ENCODE measurements at regions not wholly inside any gene's neighbourhood (a gene's known extent, or its start where the extent isn't known, plus 50 kb on each side); places are given as distances from the start of the nearest gene placed in this dataset.

- H3K27ac Mint-ChIP-seq: no peak overlapping the region
- no peak for DNase-seq
- H3K27me3 Mint-ChIP-seq (ENCODE audit: insufficient read depth): no peaks in the 10 kb centered on the region
- Histone ChIP-seq H3K9me3 (ENCODE audit: control insufficient read depth, low read length) (no peaks in the 10 kb centered on the region), H3K27me3 (ENCODE audit: control insufficient read depth, insufficient read depth, low read length, poor library complexity, severe bottlenecking) (no peaks in the 10 kb centered on the region), H3K36me3 (ENCODE audit: control insufficient read depth, insufficient read depth, low read length) (no peaks in the 10 kb centered on the region), H3K4me1 (ENCODE audit: control insufficient read depth, insufficient read depth, low read length) (no peaks in the 10 kb centered on the region), H3K4me3 (ENCODE audit: low read length) (no peak overlapping the region), H3K27ac (ENCODE audit: low read depth, low read length) (no peak overlapping the region), H3K9ac (ENCODE audit: extremely low read depth, low read length, poor library complexity, severe bottlenecking) (no peak overlapping the region)
- TF ChIP-seq CTCF (conservative IDR thresholded peaks at IDR 0.05): no peak
- WGBS, 2 experiments (ENCODE audit: insufficient coverage in 1 of 2, insufficient read length in 1 of 2): 100% methylated on average over 2 of the region's 2 CpGs; no CpG with 5 or more reads in 1 of the 2 experiments
- no peaks in the 10 kb centered on the region for H3K4me1 Mint-ChIP-seq
- H3K36me3 Mint-ChIP-seq (ENCODE audit: low read depth): no peaks in the 10 kb centered on the region
- no peaks in the 10 kb centered on the region for H3K9me3 Mint-ChIP-seq
- no peak overlapping the region for H3K4me3 Mint-ChIP-seq
Measured at GRCh38 chrY:8058613-8059012, 1147.1 kb upstream of the AMELY start.

- Histone ChIP-seq H3K4me1 (ENCODE audit: control insufficient read depth, insufficient read depth, low read length) (no peaks in the 10 kb centered on the region), H3K9ac (ENCODE audit: extremely low read depth, low read length, poor library complexity, severe bottlenecking) (no peak overlapping the region), H3K27ac (ENCODE audit: low read depth, low read length) (no peak overlapping the region), H3K9me3 (ENCODE audit: control insufficient read depth, low read length) (no peaks in the 10 kb centered on the region), H3K27me3 (ENCODE audit: control insufficient read depth, insufficient read depth, low read length, poor library complexity, severe bottlenecking) (no peaks in the 10 kb centered on the region), H3K4me3 (ENCODE audit: low read length) (no peak overlapping the region), H3K36me3 (ENCODE audit: control insufficient read depth, insufficient read depth, low read length) (no peaks in the 10 kb centered on the region)
- Mint-ChIP-seq H3K4me3 (no peak overlapping the region), H3K4me1 (no peaks in the 10 kb centered on the region), H3K36me3 (ENCODE audit: low read depth) (no peaks in the 10 kb centered on the region), H3K27me3 (ENCODE audit: insufficient read depth) (no peaks in the 10 kb centered on the region), H3K9me3 (no peaks in the 10 kb centered on the region), H3K27ac (no peak overlapping the region)
- TF ChIP-seq CTCF (conservative IDR thresholded peaks at IDR 0.05): no peak
- no peak for DNase-seq
- WGBS, 2 experiments (ENCODE audit: insufficient coverage in 1 of 2, insufficient read length in 1 of 2): 75 to 100% methylated on average over 1 of the region's 1 CpG
Measured at GRCh38 chrY:8051340-8051739, 1139.8 kb upstream of the AMELY start.

- WGBS, 2 experiments (ENCODE audit: insufficient coverage in 1 of 2, insufficient read length in 1 of 2): 87% methylated on average over 1 of the region's 1 CpG; no CpG with 5 or more reads in 1 of the 2 experiments
- DNase-seq: no peak
- no peak for TF ChIP-seq CTCF (conservative IDR thresholded peaks at IDR 0.05)
Measured at GRCh38 chrY:8041238-8041637, 1129.7 kb upstream of the AMELY start.

More at GRCh38 chrY:8041238-8041637, 1129.7 kb upstream of the AMELY start:
- no peaks in the 10 kb centered on the region for H3K36me3 Mint-ChIP-seq (ENCODE audit: low read depth)
- H3K9ac ChIP-seq (ENCODE audit: extremely low read depth, low read length, poor library complexity, severe bottlenecking): no peak overlapping the region
- no peaks in the 10 kb centered on the region for H3K36me3 ChIP-seq (ENCODE audit: control insufficient read depth, insufficient read depth, low read length)
- H3K4me1 ChIP-seq (ENCODE audit: control insufficient read depth, insufficient read depth, low read length): no peaks in the 10 kb centered on the region
- H3K4me3 Mint-ChIP-seq: no peak overlapping the region
- no peak overlapping the region for H3K27ac Mint-ChIP-seq
- H3K27me3 ChIP-seq (ENCODE audit: control insufficient read depth, insufficient read depth, low read length, poor library complexity, severe bottlenecking): no peaks in the 10 kb centered on the region
- H3K9me3 Mint-ChIP-seq: no peaks in the 10 kb centered on the region
- H3K27ac ChIP-seq (ENCODE audit: low read depth, low read length): no peak overlapping the region
- no peaks in the 10 kb centered on the region for H3K9me3 ChIP-seq (ENCODE audit: control insufficient read depth, low read length)
- H3K4me1 Mint-ChIP-seq: no peaks in the 10 kb centered on the region
- no peak overlapping the region for H3K4me3 ChIP-seq (ENCODE audit: low read length)
- H3K27me3 Mint-ChIP-seq (ENCODE audit: insufficient read depth): no peaks in the 10 kb centered on the region
